Fibroblast of mammary gland (primary cell): ENCODE measurements at regions not wholly inside any gene's neighbourhood (a gene's known extent, or its start where the extent isn't known, plus 50 kb on each side); places are given as distances from the start of the nearest gene placed in this dataset.
"Not testable (repeated sequence)": the region's sequence is repeated elsewhere in the genome, so short reads cannot be mapped to it uniquely, and the experiment has no call there.

Experiments used
- DNase-seq: peaks from one replicate; pipeline ENCODE4 v3.0.0-alpha.2; 2010; ENCODE audit warnings: low read depth
- H3K4me3 ChIP-seq: 2 replicates; pipeline ENCODE4 v1.5.1; 2011; ENCODE audit warnings: low read depth, mild to moderate bottlenecking, low read length, moderate library complexity; ENCODE audit not compliant: control insufficient read depth
- CTCF ChIP-seq: conservative IDR thresholded peaks from 2 replicates; pipeline ENCODE4 v1.5.1; 2011; ENCODE audit warnings: low read depth, low read length, inconsistent platforms; ENCODE audit not compliant: control insufficient read depth, insufficient read depth

- no peak for DNase-seq
- no peak overlapping the region for H3K4me3 ChIP-seq
- no peak for TF ChIP-seq CTCF
These were observed 156.7 kb downstream of the TMEM121 start for GRCh38 chr14:105682956-105683570.

GRCh38 chr14:105684056-105684455 lies 157.7 kb downstream of the TMEM121 start:
- H3K4me3 ChIP-seq = not testable (repeated sequence)

GRCh38 chr14:105684597-105684996 lies 158.2 kb downstream of the TMEM121 start:
- not testable (repeated sequence) for DNase-seq, H3K4me3 ChIP-seq

More at GRCh38 chr14:105684056-105684455, 157.7 kb downstream of the TMEM121 start:
- not testable (repeated sequence) for DNase-seq

GRCh38 chr14:105685003-105685402 lies 158.6 kb downstream of the TMEM121 start:
- TF ChIP-seq CTCF = no peak
- no peak overlapping the region for H3K4me3 ChIP-seq
- no peak for DNase-seq

- DNase-seq, H3K4me3 ChIP-seq: not testable (repeated sequence)
These were observed 159.2 kb downstream of the TMEM121 start for GRCh38 chr14:105685605-105686004.

GRCh38 chr14:105686050-105686449 lies 159.7 kb downstream of the TMEM121 start:
- not testable (repeated sequence) for H3K4me3 ChIP-seq, DNase-seq

GRCh38 chr14:105686462-105687170 lies 160.2 kb downstream of the TMEM121 start:
- H3K4me3 ChIP-seq, DNase-seq: not testable (repeated sequence)

GRCh38 chr14:105687171-105688022 lies 161.0 kb downstream of the TMEM121 start:
- H3K4me3 ChIP-seq, DNase-seq: not testable (repeated sequence)

GRCh38 chr14:105688023-105688351 lies 161.6 kb downstream of the TMEM121 start:
- DNase-seq = not testable (repeated sequence)

GRCh38 chr14:105688664-105689221 lies 162.4 kb downstream of the TMEM121 start:
- not testable (repeated sequence) for DNase-seq, H3K4me3 ChIP-seq

More at GRCh38 chr14:105688023-105688351, 161.6 kb downstream of the TMEM121 start:
- H3K4me3 ChIP-seq = not testable (repeated sequence)

- no peak overlapping the region for H3K4me3 ChIP-seq
- DNase-seq = no peak
- TF ChIP-seq CTCF = no peak
These were observed 163.3 kb downstream of the TMEM121 start for GRCh38 chr14:105689722-105690121.
